ENCODE measurements at regions not wholly inside any gene's neighbourhood (a gene's known extent, or its start where the extent isn't known, plus 50 kb on each side); places are given as distances from the start of the nearest gene placed in this dataset.

DNA sequence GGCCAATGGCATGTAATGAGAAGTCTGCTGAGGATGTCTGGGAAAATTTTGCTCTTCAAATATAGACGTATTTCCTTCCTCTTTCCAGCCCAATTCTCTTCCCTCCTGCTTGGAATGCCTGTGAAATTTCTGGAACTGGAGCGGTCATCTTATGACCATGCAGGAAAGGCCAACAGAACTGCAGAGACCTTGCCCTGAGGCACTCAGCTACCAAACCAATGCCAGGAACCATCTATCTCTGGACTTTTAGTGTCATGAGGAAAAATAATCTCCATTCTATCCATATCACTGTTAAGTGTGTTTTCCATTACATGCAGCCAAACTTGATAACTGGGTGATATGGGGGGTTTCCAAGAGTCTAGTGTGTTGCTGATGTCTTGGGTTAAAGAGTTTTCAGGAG is 363.7 kb downstream of the SLC4A3 start:
- no CpG with 5 or more reads among the region's 2 CpGs for WGBS (ENCODE audit: extremely low coverage, insufficient read length, low lambda C conversion rate)
- Histone ChIP-seq H2BK120ac (ENCODE audit: low read depth, low read length, poor library complexity, severe bottlenecking) (no peak overlapping the region), H3K56ac (ENCODE audit: insufficient read length, low read depth, low read length) (no peak overlapping the region)

More for the DNA sequence above, 363.7 kb downstream of the SLC4A3 start:
- Mint-ChIP-seq H3K27ac (no peak overlapping the region), H3K36me3 (ENCODE audit: insufficient read depth in 1 of 3, low read depth in 3 of 3) (no peaks in the 10 kb centered on the region; a peak in 1 of 7 replicates), H3K9me3 (no peaks in the 10 kb centered on the region; a peak in 1 of 5 replicates), H3K4me1 (peaks cover 12 to 13% of the 10 kb centered on the region in 2 experiments), H3K4me3 (no peak overlapping the region), H3K27me3 (ENCODE audit: low read depth) (peaks cover 13% of the 10 kb centered on the region)
- no peak overlapping the region for H3K4ac ChIP-seq (ENCODE audit: low read depth, low read length)
- no peak overlapping the region for H3K9ac ChIP-seq (ENCODE audit: extremely low read depth, insufficient read length, low read length)
- no peak overlapping the region for H2BK20ac ChIP-seq (ENCODE audit: low read depth, low read length, poor library complexity, severe bottlenecking)
- no peak overlapping the region for H3K23ac ChIP-seq (ENCODE audit: insufficient read length, low read depth, low read length)
- no peak overlapping the region for H4K91ac ChIP-seq (ENCODE audit: insufficient read length, low read depth, low read length)
- no peaks in the 10 kb centered on the region for H3K27me3 ChIP-seq (ENCODE audit: insufficient read depth, low read length)
- no peaks in the 10 kb centered on the region for H4K20me1 ChIP-seq (ENCODE audit: control insufficient read depth, insufficient read depth, insufficient read length)
- H3K23me2 ChIP-seq (ENCODE audit: insufficient read length, low read depth, low read length, poor library complexity, severe bottlenecking): no peaks in the 10 kb centered on the region
- H2AK5ac ChIP-seq (ENCODE audit: insufficient read length, low read length): no peak overlapping the region
- H3K18ac ChIP-seq (ENCODE audit: insufficient read length, low read depth, low read length): no peak overlapping the region
- H3K14ac ChIP-seq (ENCODE audit: insufficient read depth, low read length): no peak overlapping the region
- H3K4me2 ChIP-seq (ENCODE audit: insufficient read depth, insufficient read length, low read length): no peak overlapping the region
- H2AFZ ChIP-seq (ENCODE audit: low read length): no peak overlapping the region
- no peak overlapping the region for H4K8ac ChIP-seq (replicated peaks; ENCODE audit: insufficient read length, low read depth, low read length)
- H3T11ph ChIP-seq (ENCODE audit: low read length): no peak overlapping the region
- H3K79me1 ChIP-seq (ENCODE audit: insufficient read depth, low read depth, low read length, poor library complexity, severe bottlenecking): no peaks in the 10 kb centered on the region
- H3K79me2 ChIP-seq (ENCODE audit: insufficient read depth, low read length): no peaks in the 10 kb centered on the region
- H3K27ac ChIP-seq (ENCODE audit: insufficient read length, low read depth, low read length): no peak overlapping the region
- no peak overlapping the region for H2BK15ac ChIP-seq (ENCODE audit: low read depth, low read length)
- H4K5ac ChIP-seq (ENCODE audit: insufficient read length, low read depth, low read length): no peak overlapping the region
- no peaks in the 10 kb centered on the region for H3K9me3 ChIP-seq (ENCODE audit: control insufficient read depth, low read depth, low read length)
- TF ChIP-seq, protein P1, sequence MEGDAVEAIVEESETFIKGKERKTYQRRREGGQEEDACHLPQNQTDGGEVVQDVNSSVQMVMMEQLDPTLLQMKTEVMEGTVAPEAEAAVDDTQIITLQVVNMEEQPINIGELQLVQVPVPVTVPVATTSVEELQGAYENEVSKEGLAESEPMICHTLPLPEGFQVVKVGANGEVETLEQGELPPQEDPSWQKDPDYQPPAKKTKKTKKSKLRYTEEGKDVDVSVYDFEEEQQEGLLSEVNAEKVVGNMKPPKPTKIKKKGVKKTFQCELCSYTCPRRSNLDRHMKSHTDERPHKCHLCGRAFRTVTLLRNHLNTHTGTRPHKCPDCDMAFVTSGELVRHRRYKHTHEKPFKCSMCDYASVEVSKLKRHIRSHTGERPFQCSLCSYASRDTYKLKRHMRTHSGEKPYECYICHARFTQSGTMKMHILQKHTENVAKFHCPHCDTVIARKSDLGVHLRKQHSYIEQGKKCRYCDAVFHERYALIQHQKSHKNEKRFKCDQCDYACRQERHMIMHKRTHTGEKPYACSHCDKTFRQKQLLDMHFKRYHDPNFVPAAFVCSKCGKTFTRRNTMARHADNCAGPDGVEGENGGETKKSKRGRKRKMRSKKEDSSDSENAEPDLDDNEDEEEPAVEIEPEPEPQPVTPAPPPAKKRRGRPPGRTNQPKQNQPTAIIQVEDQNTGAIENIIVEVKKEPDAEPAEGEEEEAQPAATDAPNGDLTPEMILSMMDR (conservative IDR thresholded peaks at IDR 0.05): no peak
- no peak for DNase-seq
- peaks cover 3% of the 10 kb centered on the region; the same call in 1 of the 2 replicates for H3K4me1 ChIP-seq (ENCODE audit: insufficient read depth, low read length)
- no peak overlapping the region for H2BK5ac ChIP-seq (ENCODE audit: insufficient read length, low read length)
- no peak overlapping the region for H2BK12ac ChIP-seq (ENCODE audit: insufficient read length, low read depth, low read length)
